Endothelial cell of umbilical vein (primary cell): ENCODE measurements at regions not wholly inside any gene's neighbourhood (a gene's known extent, or its start where the extent isn't known, plus 50 kb on each side); places are given as distances from the start of the nearest gene placed in this dataset.

Experiments used
- BruUV-seq: library from RNA; stranded (reverse); fragments of 400-500 nt; replicated peaks from 2 replicates; lab custom pipeline; 2021; lab: Mats Ljungman, UMichigan
- CTCF ChIA-PET: fragments of 300-600, 350-600 bp; sonication (Branson Sonifier 250); formaldehyde crosslinking; loops from one replicate; lab custom pipeline; 2021; ENCODE audit warnings: antibody characterized with exemption, inconsistent platforms; lab: Charles Lee
- POLR2A ChIA-PET: fragments of 300-600, 350-600 bp; sonication (Branson Sonifier 250); formaldehyde crosslinking; loops from one replicate; lab custom pipeline; 2021; ENCODE audit warnings: antibody characterized with exemption, inconsistent platforms; lab: Charles Lee
- DNase-seq: peaks from one replicate; pipeline ENCODE4 v3.0.0-alpha.2; 2011; ENCODE audit warnings: low read depth, low spot score
- FAIRE-seq: peaks from 2 replicates; lab custom pipeline; 2011; peaks lifted over from hg19 to GRCh38; lab: Jason Lieb, UNC
- H2AFZ ChIP-seq: 2 replicates; pipeline ENCODE4 v1.6.0; 2012; ENCODE audit warnings: low read depth, low read length, control low read depth, inconsistent platforms
- H3K27ac ChIP-seq: 2 replicates; pipeline ENCODE4 v1.5.1; 2011; ENCODE audit warnings: low read depth, mild to moderate bottlenecking, control low read depth, low read length, moderate library complexity; ENCODE audit not compliant: insufficient read depth
- H3K27me3 ChIP-seq, 2 experiments: 2 replicates each; pipeline versions ENCODE4 v1.6.0 to v1.6.1; 2011; ENCODE audit warnings: low read length in 2 of 2, mixed read lengths in 1 of 2; ENCODE audit not compliant: control insufficient read depth in 2 of 2, insufficient read depth in 2 of 2
- H3K36me3 ChIP-seq, 2 experiments: 2 replicates in 1 of 2; 3 replicates in 1 of 2; pipeline ENCODE4 v1.5.1; 2011; ENCODE audit warnings: low read length in 2 of 2, mild to moderate bottlenecking in 1 of 2, moderate library complexity in 1 of 2; ENCODE audit not compliant: control insufficient read depth in 2 of 2, insufficient read depth in 2 of 2; ENCODE audit errors: extremely low read depth in 1 of 2
- H3K4me1 ChIP-seq: 3 replicates; pipeline ENCODE4 v1.5.1; 2011; ENCODE audit warnings: mild to moderate bottlenecking, low read length; ENCODE audit not compliant: control insufficient read depth, insufficient read depth; ENCODE audit errors: extremely low read depth
- H3K4me2 ChIP-seq: 2 replicates; pipeline ENCODE4 v1.6.1; 2011; ENCODE audit warnings: low read length, control low read depth, mixed read lengths; ENCODE audit not compliant: insufficient read depth
- H3K4me3 ChIP-seq, 3 experiments: fragments of 200-600 bp in 1 of 3; sonication (generic), shearing (Covaris generic) in 1 of 3; replicated peaks in 1 of 3; 2 replicates each; pipeline ENCODE4 v1.5.1; 2011 to 2016; ENCODE audit warnings: control low read depth in 3 of 3, low read length in 3 of 3, mild to moderate bottlenecking in 2 of 3, inconsistent platforms in 1 of 3, low read depth in 1 of 3, moderate library complexity in 1 of 3; ENCODE audit not compliant: insufficient read depth in 1 of 3
- H3K79me2 ChIP-seq: 2 replicates; pipeline ENCODE4 v1.6.0; 2012; ENCODE audit warnings: low read length, inconsistent platforms; ENCODE audit not compliant: control insufficient read depth, insufficient read depth
- H3K9ac ChIP-seq: replicated peaks from 2 replicates; pipeline ENCODE3; 2011; ENCODE audit warnings: low read length, control low read depth; ENCODE audit not compliant: insufficient read depth; ENCODE audit errors: extremely low read depth
- H3K9me1 ChIP-seq: replicated peaks from 3 replicates; pipeline ENCODE4 v1.6.0; 2011; ENCODE audit warnings: mild to moderate bottlenecking, low read length; ENCODE audit not compliant: control insufficient read depth, insufficient read depth; ENCODE audit errors: extremely low read depth
- H3K9me3 ChIP-seq: replicated peaks from 2 replicates; pipeline ENCODE4 v1.5.1; 2012; ENCODE audit warnings: low read length, inconsistent platforms; ENCODE audit not compliant: control insufficient read depth, insufficient read depth
- H4K20me1 ChIP-seq: replicated peaks from 2 replicates; pipeline ENCODE3; 2011; ENCODE audit warnings: mild to moderate bottlenecking, low read length; ENCODE audit not compliant: control insufficient read depth, insufficient read depth; ENCODE audit errors: extremely low read depth
- CTCF ChIP-seq, 2 donors: IDR thresholded peaks; 1 replicate in 1 of 2; 2 replicates in 1 of 2; pipeline ENCODE4 v1.5.1; 2011; ENCODE audit warnings: low read length in 2 of 2, mild to moderate bottlenecking in 2 of 2, moderate library complexity in 2 of 2, control low read depth in 1 of 2, inconsistent platforms in 1 of 2, low read depth in 1 of 2; ENCODE audit not compliant: insufficient read depth in 1 of 2; ENCODE audit errors: extremely low read depth in 1 of 2
- EZH2 ChIP-seq: IDR thresholded peaks from 2 replicates; pipeline ENCODE4 v1.6.1; 2012; ENCODE audit warnings: borderline replicate concordance, low read depth, mild to moderate bottlenecking, moderate library complexity, low read length, inconsistent platforms; ENCODE audit not compliant: severe bottlenecking
- FOS ChIP-seq: IDR thresholded peaks from 2 replicates; pipeline ENCODE4 v1.6.1; 2011; ENCODE audit warnings: mild to moderate bottlenecking, low read length, moderate library complexity, borderline replicate concordance; ENCODE audit not compliant: insufficient read depth
- GATA2 ChIP-seq: IDR thresholded peaks from 2 replicates; pipeline ENCODE4 v1.7.0; 2011; ENCODE audit warnings: low read depth, mild to moderate bottlenecking, moderate library complexity, mixed read lengths, low read length; ENCODE audit not compliant: insufficient read length, insufficient read depth
- JUN ChIP-seq: IDR thresholded peaks from 2 replicates; pipeline ENCODE4 v1.6.1; 2011; ENCODE audit warnings: borderline replicate concordance, low read depth; ENCODE audit not compliant: insufficient read length, insufficient read depth
- MAX ChIP-seq: IDR thresholded peaks from 2 replicates; pipeline ENCODE4 v1.6.1; 2011; ENCODE audit not compliant: insufficient read depth, insufficient read length
- MYC ChIP-seq: IDR thresholded peaks from one replicate; pipeline ENCODE4 v1.6.1; 2011; ENCODE audit warnings: mild to moderate bottlenecking, low read depth, low read length
- POLR2A ChIP-seq: IDR thresholded peaks from 2 replicates; pipeline ENCODE4 v1.6.1; 2012; ENCODE audit warnings: low read depth, mild to moderate bottlenecking, control low read depth, low read length
- POLR2AphosphoS5 ChIP-seq: IDR thresholded peaks from 2 replicates; pipeline ENCODE4 v1.6.1; 2012; ENCODE audit warnings: low read depth, mild to moderate bottlenecking, control low read depth, low read length, moderate library complexity; ENCODE audit not compliant: insufficient read depth
- dilution Hi-C: fragments of 300-500 bp; cut with MboI; formaldehyde crosslinking; loops from one replicate; pipeline ENCODE4 v1.15.0; 2019; ENCODE audit warnings: low sequenced_read_pairs; ENCODE audit not compliant: extremely low pct_ligation_motif_present
- intact Hi-C: fragments of 100-400 bp; cut with micrococcal nuclease; formaldehyde crosslinking; loops from one replicate; pipeline ENCODE4 v1.10.0; 2022

GRCh38 chr11:69975822-69976221 is 102.3 kb upstream of the ANO1 start:
- dilution Hi-C loops (no loop called here), intact Hi-C loops (loop anchor here (10.0 kb wide), 1 partner anchor 99 kb away; the partner anchor contains the start of gene ANO1)
- Histone ChIP-seq H2AFZ (no peak overlapping the region), H3K27ac (no peak overlapping the region), H3K79me2 (no peaks in the 10 kb centered on the region), H3K9me1 (no peaks in the 10 kb centered on the region), H3K9ac (no peak overlapping the region), H3K27me3 (no peaks in the 10 kb centered on the region), H4K20me1 (no peaks in the 10 kb centered on the region), H3K4me3 (no peak overlapping the region), H3K4me1 (peaks cover 15% of the 10 kb centered on the region), H3K4me2 (no peak overlapping the region), H3K36me3 (no peaks in the 10 kb centered on the region), H3K9me3 (no peaks in the 10 kb centered on the region)
- CTCF ChIA-PET: no interaction called here
- TF ChIP-seq JUN (no peak), POLR2A (no peak), CTCF (IDR thresholded peaks at IDR 0.05; ENCODE audit: extremely low read depth in 1 of 2, insufficient read depth in 1 of 2, low read depth in 1 of 2, low read length in 2 of 2) (no peak), MYC (no peak), FOS (no peak), GATA2 (no peak), POLR2AphosphoS5 (no peak), MAX (no peak), EZH2 (no peak)
- BruUV-seq: no TSS peak
- DNase-seq: no peak
- no peak for FAIRE-seq
- POLR2A ChIA-PET: no interaction called here
